ENCODE measurements at regions not wholly inside any gene's neighbourhood (a gene's known extent, or its start where the extent isn't known, plus 50 kb on each side); places are given as distances from the start of the nearest gene placed in this dataset.

DNA sequence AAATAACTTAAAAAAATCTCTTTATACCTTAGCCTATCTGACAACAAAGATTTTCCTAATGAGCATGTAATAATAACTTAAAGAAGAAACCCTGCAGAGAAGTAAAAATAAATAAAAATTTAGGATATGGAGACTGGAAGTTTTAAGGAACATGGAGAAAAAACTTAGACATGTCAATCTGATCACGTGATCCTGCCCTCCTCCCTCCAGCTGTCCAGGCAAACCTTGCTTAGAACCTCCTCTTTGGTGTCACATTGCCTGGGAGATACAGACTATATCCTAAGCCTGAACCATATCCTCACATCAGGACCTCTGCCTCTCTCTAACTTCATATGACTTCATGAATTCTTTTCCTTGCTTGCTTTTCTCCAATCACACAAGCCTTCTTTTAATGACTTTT, 275.5 kb downstream of the CNTN3 start:
- TF ChIP-seq, protein P1, sequence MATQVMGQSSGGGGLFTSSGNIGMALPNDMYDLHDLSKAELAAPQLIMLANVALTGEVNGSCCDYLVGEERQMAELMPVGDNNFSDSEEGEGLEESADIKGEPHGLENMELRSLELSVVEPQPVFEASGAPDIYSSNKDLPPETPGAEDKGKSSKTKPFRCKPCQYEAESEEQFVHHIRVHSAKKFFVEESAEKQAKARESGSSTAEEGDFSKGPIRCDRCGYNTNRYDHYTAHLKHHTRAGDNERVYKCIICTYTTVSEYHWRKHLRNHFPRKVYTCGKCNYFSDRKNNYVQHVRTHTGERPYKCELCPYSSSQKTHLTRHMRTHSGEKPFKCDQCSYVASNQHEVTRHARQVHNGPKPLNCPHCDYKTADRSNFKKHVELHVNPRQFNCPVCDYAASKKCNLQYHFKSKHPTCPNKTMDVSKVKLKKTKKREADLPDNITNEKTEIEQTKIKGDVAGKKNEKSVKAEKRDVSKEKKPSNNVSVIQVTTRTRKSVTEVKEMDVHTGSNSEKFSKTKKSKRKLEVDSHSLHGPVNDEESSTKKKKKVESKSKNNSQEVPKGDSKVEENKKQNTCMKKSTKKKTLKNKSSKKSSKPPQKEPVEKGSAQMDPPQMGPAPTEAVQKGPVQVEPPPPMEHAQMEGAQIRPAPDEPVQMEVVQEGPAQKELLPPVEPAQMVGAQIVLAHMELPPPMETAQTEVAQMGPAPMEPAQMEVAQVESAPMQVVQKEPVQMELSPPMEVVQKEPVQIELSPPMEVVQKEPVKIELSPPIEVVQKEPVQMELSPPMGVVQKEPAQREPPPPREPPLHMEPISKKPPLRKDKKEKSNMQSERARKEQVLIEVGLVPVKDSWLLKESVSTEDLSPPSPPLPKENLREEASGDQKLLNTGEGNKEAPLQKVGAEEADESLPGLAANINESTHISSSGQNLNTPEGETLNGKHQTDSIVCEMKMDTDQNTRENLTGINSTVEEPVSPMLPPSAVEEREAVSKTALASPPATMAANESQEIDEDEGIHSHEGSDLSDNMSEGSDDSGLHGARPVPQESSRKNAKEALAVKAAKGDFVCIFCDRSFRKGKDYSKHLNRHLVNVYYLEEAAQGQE (IDR thresholded peaks at IDR 0.05; ENCODE audit: low read depth) = no peak
- no peak for TF ChIP-seq RAD21 (IDR thresholded peaks at IDR 0.05; ENCODE audit: low read depth)
- TF ChIP-seq, protein P2, sequence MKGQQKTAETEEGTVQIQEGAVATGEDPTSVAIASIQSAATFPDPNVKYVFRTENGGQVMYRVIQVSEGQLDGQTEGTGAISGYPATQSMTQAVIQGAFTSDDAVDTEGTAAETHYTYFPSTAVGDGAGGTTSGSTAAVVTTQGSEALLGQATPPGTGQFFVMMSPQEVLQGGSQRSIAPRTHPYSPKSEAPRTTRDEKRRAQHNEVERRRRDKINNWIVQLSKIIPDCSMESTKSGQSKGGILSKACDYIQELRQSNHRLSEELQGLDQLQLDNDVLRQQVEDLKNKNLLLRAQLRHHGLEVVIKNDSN (IDR thresholded peaks at IDR 0.05) = no peak
- TF ChIP-seq TAF1 (IDR thresholded peaks at IDR 0.05; ENCODE audit: low read depth) = no peak

DNA sequence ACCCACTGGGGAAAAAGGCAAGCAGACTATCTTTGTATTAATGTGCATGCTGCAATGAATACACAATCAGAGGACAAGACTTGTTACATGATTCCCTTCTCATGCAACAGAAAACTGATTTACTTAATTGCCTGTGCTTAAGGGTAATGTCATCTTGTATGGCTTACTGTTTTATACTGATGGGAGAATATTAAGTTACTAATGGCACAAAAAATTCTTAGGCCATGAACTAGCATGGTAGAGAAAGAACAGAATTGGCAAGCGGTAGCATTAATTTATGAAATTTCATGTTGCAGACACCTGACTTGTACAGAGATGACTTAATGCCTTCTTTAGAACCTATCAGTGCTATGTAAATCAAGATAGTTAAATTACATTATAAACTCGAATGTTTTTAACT, 282.3 kb downstream of the CNTN3 start:
- no peak for TF ChIP-seq YY1 (IDR thresholded peaks at IDR 0.05; ENCODE audit: low read depth)
- TF ChIP-seq, protein P2 (IDR thresholded peaks at IDR 0.05) = no peak
- no peak for TF ChIP-seq TCF12 (IDR thresholded peaks at IDR 0.05; ENCODE audit: low read depth)
- TF ChIP-seq CEBPB (IDR thresholded peaks at IDR 0.05) = no peak
- TF ChIP-seq RAD21 (IDR thresholded peaks at IDR 0.05; ENCODE audit: low read depth) = no peak
- TF ChIP-seq TEAD4 (IDR thresholded peaks at IDR 0.05) = no peak
- no peak for TF ChIP-seq CREB1 (IDR thresholded peaks at IDR 0.05; ENCODE audit: low read depth)
- TF ChIP-seq NFIC (IDR thresholded peaks at IDR 0.05) = no peak
- TF ChIP-seq EP300 (IDR thresholded peaks at IDR 0.05; ENCODE audit: borderline replicate concordance) = no peak
- no peak for TF ChIP-seq EGR1 (IDR thresholded peaks at IDR 0.05)
- TF ChIP-seq, protein P1 (IDR thresholded peaks at IDR 0.05; ENCODE audit: low read depth) = no peak

- no peak for TF ChIP-seq NFIC (IDR thresholded peaks at IDR 0.05)
- no peak for TF ChIP-seq MAX (IDR thresholded peaks at IDR 0.05)
- TF ChIP-seq CEBPB (IDR thresholded peaks at IDR 0.05) = no peak
- no peak for TF ChIP-seq TEAD4 (IDR thresholded peaks at IDR 0.05)
Observed at GRCh38 chr3:74331711-74332110, 282.7 kb downstream of the CNTN3 start.

- TF ChIP-seq, protein P1 (IDR thresholded peaks at IDR 0.05; ENCODE audit: low read depth) = no peak
- TF ChIP-seq EGR1 (IDR thresholded peaks at IDR 0.05) (no peak), NFIC (IDR thresholded peaks at IDR 0.05) (no peak), CEBPB (IDR thresholded peaks at IDR 0.05) (no peak), TAF1 (IDR thresholded peaks at IDR 0.05; ENCODE audit: low read depth) (no peak), TEAD4 (IDR thresholded peaks at IDR 0.05) (no peak), TCF12 (IDR thresholded peaks at IDR 0.05; ENCODE audit: low read depth) (no peak), RAD21 (IDR thresholded peaks at IDR 0.05; ENCODE audit: low read depth) (no peak), YY1 (IDR thresholded peaks at IDR 0.05; ENCODE audit: low read depth) (no peak), ZBTB7A (IDR thresholded peaks at IDR 0.05; ENCODE audit: low read depth) (no peak), CREB1 (IDR thresholded peaks at IDR 0.05; ENCODE audit: low read depth) (no peak), EP300 (IDR thresholded peaks at IDR 0.05; ENCODE audit: borderline replicate concordance) (no peak), MAX (IDR thresholded peaks at IDR 0.05) (no peak), FOXM1 (IDR thresholded peaks at IDR 0.05; ENCODE audit: borderline replicate concordance, low read depth) (no peak)
- TF ChIP-seq, protein P2 (IDR thresholded peaks at IDR 0.05) = no peak
Observed at GRCh38 chr3:74329096-74329495, 285.4 kb downstream of the CNTN3 start.

GRCh38 chr3:74328435-74328834, 286.0 kb downstream of the CNTN3 start:
- TF ChIP-seq CEBPB (IDR thresholded peaks at IDR 0.05) (no peak), MAX (IDR thresholded peaks at IDR 0.05) (no peak), YY1 (IDR thresholded peaks at IDR 0.05; ENCODE audit: low read depth) (no peak), TAF1 (IDR thresholded peaks at IDR 0.05; ENCODE audit: low read depth) (no peak), TEAD4 (IDR thresholded peaks at IDR 0.05) (no peak), RAD21 (IDR thresholded peaks at IDR 0.05; ENCODE audit: low read depth) (no peak), EP300 (IDR thresholded peaks at IDR 0.05; ENCODE audit: borderline replicate concordance) (no peak)
- TF ChIP-seq, protein P2 (IDR thresholded peaks at IDR 0.05) = no peak

Data from Ishikawa (cell line).